ENCODE measurements at regions not wholly inside any gene's neighbourhood (a gene's known extent, or its start where the extent isn't known, plus 50 kb on each side); places are given as distances from the start of the nearest gene placed in this dataset.
"Not testable (repeated sequence)": the region's sequence is repeated elsewhere in the genome, so short reads cannot be mapped to it uniquely, and the experiment has no call there.

DNA sequence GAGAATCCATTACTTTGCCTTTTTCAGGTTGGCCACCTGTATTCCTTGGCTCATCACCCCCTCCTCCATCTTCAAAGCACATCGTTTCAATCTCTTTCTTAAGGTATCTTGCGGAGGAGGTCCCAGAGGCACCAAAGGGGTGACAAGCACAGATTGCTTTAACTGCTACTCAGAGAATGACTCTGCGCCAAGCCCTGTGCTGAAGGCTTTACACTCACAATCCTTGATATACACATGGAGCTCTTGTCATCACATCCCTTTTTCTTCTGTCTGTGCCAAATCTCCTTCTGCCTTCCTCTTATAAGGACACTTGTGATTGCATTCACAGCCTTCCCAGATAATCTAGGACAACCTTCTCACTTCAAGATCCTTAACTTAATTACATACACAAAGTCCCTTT is 134.7 kb upstream of the MAMLD1 start:
- Mint-ChIP-seq H3K27ac (no peak overlapping the region), H3K4me3 (no peak overlapping the region), H3K9me3 (no peaks in the 10 kb centered on the region), H3K36me3 (no peaks in the 10 kb centered on the region), H3K27me3 (peaks cover 1% of the 10 kb centered on the region), H3K4me1 (ENCODE audit: low read depth) (no peaks in the 10 kb centered on the region)
- no peak for DNase-seq
- CTCF ChIA-PET, result no interaction called here
- POLR2A ChIA-PET, result no interaction called here
- intact Hi-C loops (cut with micrococcal nuclease), result no loop called here

DNA sequence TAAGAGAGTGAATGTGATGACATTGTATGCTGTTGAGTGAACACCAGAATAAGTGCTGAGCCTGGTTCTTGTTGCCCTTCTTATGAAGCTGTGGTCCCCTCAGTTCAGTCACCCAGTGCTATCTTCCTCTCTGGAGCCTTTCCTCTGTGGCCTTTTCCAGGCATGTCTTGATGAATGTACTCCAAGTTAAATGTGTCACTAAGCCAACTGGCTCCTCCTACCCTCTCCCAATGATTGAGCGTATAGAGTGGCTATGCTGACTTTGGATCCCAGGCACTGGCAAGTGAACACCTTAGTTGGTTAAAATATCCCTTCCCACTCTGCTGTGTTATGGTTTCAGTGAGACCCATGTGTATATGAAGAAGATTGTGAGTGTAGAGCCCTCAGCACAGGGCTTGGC is 134.1 kb upstream of the MAMLD1 start:
- intact Hi-C loops (cut with micrococcal nuclease), result no loop called here
- H3K4me1 Mint-ChIP-seq (ENCODE audit: low read depth), result no peaks in the 10 kb centered on the region
- no peak overlapping the region for H3K4me3 Mint-ChIP-seq
- no peaks in the 10 kb centered on the region for H3K36me3 Mint-ChIP-seq
- ChIA-PET CTCF (no interaction called here), POLR2A (no interaction called here)
- peaks cover 1% of the 10 kb centered on the region for H3K27me3 Mint-ChIP-seq
- H3K27ac Mint-ChIP-seq, result no peak overlapping the region
- no peak for DNase-seq
- H3K9me3 Mint-ChIP-seq, result no peaks in the 10 kb centered on the region

DNA sequence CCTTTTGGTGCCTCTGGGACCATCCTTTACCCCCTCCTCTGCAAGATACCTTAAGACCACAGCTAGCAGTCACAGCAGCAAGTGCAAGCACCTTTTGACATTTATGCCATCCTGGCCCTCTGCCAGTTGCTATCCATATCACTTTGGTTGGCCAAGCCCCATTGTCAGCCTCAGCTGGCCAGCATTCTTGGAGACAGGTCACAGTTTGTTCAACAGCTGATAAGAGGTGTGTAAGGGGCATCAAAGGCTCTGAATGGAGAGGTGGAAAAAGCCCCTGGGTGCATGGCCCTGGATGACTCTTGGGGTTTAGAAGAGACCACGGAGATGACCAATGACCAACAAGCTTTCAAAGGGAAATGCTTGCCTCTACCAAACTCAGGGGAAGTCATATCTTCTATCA is 133.6 kb upstream of the MAMLD1 start:
- H3K4me3 Mint-ChIP-seq, result no peak overlapping the region
- intact Hi-C loops (cut with micrococcal nuclease), result no loop called here
- H3K27me3 Mint-ChIP-seq, result peaks cover 1% of the 10 kb centered on the region
- H3K9me3 Mint-ChIP-seq, result no peaks in the 10 kb centered on the region
- H3K27ac Mint-ChIP-seq, result no peak overlapping the region
- CTCF ChIA-PET, result no interaction called here
- no peak for DNase-seq
- H3K4me1 Mint-ChIP-seq (ENCODE audit: low read depth), result no peaks in the 10 kb centered on the region
- POLR2A ChIA-PET, result no interaction called here
- H3K36me3 Mint-ChIP-seq, result no peaks in the 10 kb centered on the region

DNA sequence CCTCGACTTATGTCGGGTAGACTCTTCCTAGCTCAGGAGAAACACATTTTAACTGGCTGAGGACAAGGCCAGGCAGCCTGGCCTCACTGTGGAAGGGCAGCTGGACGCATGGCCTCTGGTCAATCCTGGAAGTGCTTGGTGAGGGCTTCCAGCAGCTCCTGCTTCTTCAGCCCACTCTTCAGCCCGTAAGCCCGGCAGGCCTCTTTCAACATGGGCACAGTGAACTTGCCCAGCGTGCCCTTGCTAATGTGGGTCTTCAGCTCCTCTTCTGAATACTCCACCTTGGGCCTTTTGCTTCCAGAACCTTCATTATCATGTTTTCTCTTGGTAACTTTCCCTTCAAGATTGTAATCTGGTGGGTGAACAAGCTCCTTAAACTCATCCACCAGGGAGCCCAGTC is 132.2 kb upstream of the MAMLD1 start:
- H3K36me3 Mint-ChIP-seq; H3K4me1 Mint-ChIP-seq (ENCODE audit: low read depth); POLR2A ChIA-PET; H3K9me3 Mint-ChIP-seq; intact Hi-C loops (cut with micrococcal nuclease); H3K27ac Mint-ChIP-seq; DNase-seq; CTCF ChIA-PET; H3K27me3 Mint-ChIP-seq; H3K4me3 Mint-ChIP-seq: not testable (repeated sequence)

DNA sequence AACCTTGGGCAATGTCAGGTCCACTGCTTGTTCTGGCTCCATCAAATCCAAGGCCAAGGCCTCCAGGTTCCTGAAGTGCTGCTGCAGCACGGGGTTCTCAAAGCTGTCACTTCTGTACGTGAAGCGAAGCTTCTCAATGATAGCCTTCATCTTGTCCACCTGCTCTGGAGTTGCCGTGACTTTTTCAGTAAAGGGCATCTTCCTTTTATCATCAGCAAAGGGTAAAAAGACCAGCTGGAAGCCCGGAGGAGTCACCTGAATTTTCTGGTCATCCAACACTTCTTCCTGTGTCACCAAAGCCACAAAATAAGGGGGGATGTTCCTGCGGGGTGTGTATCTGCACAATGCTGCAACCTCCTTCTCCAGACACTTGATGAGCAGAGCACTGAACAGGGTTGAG is 131.7 kb upstream of the MAMLD1 start:
- intact Hi-C loops (cut with micrococcal nuclease); H3K4me1 Mint-ChIP-seq (ENCODE audit: low read depth); H3K27ac Mint-ChIP-seq; H3K9me3 Mint-ChIP-seq; CTCF ChIA-PET; POLR2A ChIA-PET; H3K4me3 Mint-ChIP-seq; DNase-seq; H3K36me3 Mint-ChIP-seq; H3K27me3 Mint-ChIP-seq: not testable (repeated sequence)

DNA sequence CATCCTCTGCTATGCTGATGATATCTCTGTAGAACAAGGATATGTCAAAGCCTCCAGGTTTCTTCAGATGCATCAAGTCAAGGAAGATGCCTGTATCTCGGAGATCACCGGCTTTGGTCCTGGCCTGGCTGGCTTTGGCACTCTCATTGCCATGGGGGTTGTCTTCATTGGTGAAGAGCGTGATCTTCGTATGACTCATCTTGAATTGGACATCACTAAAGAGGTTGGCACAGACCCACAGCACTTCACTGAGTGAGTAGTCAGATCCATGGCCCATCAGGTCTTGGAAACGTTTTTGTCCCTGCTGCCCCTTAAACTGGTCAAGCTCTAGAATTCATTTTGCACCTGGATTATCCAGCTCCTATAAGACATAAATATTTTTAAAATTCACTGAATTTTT is 130.9 kb upstream of the MAMLD1 start:
- intact Hi-C loops (cut with micrococcal nuclease); DNase-seq; H3K27me3 Mint-ChIP-seq; H3K27ac Mint-ChIP-seq; H3K36me3 Mint-ChIP-seq; H3K4me3 Mint-ChIP-seq; CTCF ChIA-PET; H3K9me3 Mint-ChIP-seq; H3K4me1 Mint-ChIP-seq (ENCODE audit: low read depth); POLR2A ChIA-PET: not testable (repeated sequence)

DNA sequence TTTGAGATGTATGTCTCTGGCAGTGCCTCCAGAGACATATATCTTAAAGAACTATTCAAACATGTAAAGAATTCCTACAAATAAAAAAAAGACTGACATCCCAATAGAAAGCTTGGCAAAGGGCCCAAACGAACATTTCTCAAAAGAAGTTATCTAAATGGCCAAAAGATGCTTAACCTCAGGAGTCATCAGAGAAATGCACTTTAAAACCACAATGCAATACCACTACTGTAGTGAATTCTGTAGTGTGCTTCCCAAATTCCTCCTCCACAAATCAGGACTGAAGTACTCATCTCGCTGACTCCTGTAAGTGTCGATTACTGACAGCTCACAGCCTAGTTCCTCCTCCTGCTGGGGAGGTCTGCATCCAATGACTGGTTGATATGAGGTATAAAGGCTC is 129.0 kb upstream of the MAMLD1 start:
- no peak overlapping the region for H3K27ac Mint-ChIP-seq
- H3K4me1 Mint-ChIP-seq (ENCODE audit: low read depth), result no peaks in the 10 kb centered on the region
- H3K27me3 Mint-ChIP-seq, result peaks cover 1% of the 10 kb centered on the region
- CTCF ChIA-PET, result no interaction called here
- H3K4me3 Mint-ChIP-seq, result no peak overlapping the region
- H3K36me3 Mint-ChIP-seq, result no peaks in the 10 kb centered on the region
- H3K9me3 Mint-ChIP-seq, result no peaks in the 10 kb centered on the region
- no peak for DNase-seq
- intact Hi-C loops (cut with micrococcal nuclease), result no loop called here
- POLR2A ChIA-PET, result no interaction called here

DNA sequence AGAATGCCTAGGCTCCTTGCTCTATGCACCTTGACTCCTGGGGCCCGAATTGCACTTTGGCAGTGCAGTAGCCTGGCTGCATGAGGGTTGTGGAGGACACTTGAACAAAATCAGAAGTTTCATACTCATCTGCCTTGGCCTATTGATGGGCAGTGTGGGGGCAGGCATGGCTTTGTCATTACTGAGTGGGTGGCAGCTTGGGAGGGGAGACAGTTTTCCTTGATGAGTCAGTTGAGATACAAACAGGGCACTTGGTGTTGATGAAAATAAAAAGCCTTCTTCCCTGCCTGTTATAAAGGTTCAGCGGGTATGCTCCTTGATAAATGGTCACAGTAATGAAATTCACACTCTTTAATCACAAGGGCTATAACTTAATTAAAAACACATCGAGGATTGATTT is 126.8 kb upstream of the MAMLD1 start:
- POLR2A ChIA-PET, result no interaction called here
- no peaks in the 10 kb centered on the region for H3K27me3 Mint-ChIP-seq

DNA sequence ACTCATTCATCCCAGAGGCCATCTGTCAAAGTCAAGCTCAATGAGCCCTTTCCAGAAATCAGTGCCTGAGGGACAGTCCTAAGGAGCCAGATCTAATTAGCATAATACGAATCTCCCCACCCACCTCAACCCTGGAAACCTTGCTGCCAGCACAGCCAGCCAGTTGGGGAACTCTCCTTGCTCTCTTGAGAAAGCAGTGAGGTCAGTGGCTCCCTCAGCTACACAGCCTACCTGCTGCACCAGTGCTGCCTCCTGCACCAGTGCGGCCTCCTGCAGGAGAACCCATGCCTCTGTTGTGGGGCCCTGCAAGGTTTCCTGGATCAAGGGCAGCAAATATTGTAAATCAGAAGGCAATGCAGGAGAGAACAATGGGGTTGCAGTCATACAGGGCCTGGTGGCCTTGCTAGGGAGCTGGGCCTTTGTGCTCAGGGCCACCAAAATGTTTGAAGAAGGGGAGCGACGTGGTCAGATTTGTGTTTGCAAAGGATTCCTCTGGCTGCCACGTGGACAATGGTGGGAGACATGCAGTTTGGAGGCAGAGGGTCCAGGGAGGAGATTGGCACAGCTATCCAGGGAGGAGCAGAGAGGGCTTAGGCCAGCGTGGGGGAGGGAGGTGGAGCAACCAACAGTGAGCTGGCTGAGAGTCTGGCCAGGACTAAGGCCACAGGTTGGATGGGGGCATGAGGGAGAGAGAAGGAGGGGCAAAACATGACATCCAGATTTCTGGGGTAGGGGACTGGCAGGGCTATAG is 124.3 kb upstream of the MAMLD1 start:
- POLR2A ChIA-PET, result no interaction called here
- intact Hi-C loops (cut with micrococcal nuclease), result no loop called here
- H3K4me1 Mint-ChIP-seq (ENCODE audit: low read depth), result no peaks in the 10 kb centered on the region
- CTCF ChIA-PET, result no interaction called here
- no peak for DNase-seq
- H3K4me3 Mint-ChIP-seq, result no peak overlapping the region
- H3K9me3 Mint-ChIP-seq, result no peaks in the 10 kb centered on the region
- no peaks in the 10 kb centered on the region for H3K27me3 Mint-ChIP-seq
- no peak overlapping the region for H3K27ac Mint-ChIP-seq
- H3K36me3 Mint-ChIP-seq, result no peaks in the 10 kb centered on the region

More for the DNA sequence above, 126.8 kb upstream of the MAMLD1 start:
- Mint-ChIP-seq H3K4me3 (no peak overlapping the region), H3K27ac (no peak overlapping the region), H3K9me3 (no peaks in the 10 kb centered on the region), H3K36me3 (no peaks in the 10 kb centered on the region), H3K4me1 (ENCODE audit: low read depth) (no peaks in the 10 kb centered on the region)
- CTCF ChIA-PET, result no interaction called here
- intact Hi-C loops (cut with micrococcal nuclease), result no loop called here
- no peak for DNase-seq

DNA sequence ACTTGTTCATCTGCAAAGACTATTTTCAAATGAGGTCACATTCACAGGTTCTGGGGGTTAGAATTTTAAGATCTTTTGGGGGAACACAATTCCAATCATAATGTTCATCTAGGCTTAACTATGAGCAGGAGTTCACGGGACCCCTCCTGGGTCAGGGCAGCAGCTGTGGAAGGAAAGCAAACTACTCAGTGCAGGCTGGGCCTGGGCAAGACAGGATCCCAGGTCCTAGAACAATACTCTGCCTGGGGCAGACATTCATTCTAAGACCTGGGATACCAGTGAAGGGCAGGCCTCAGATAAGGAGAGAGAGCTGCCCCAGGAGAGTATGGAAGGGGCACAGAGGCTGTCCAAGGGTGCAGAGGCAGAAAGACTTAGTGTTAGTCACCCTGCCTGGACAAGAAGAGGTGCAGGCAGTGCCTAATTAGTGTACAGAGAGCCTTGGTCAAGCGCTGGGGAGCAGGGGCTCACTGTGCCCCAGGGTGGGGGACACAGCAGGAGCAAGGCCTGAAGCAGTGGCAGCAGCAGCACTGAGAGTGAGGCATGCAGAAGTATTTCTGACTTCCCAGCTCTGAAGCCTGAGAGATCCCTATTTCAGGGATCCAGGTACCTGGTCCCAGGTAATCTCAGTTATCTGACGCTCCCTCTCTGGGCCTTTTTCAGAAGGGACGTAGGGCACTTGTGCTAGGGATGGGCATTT is 123.0 kb upstream of the MAMLD1 start:
- POLR2A ChIA-PET, result no interaction called here
- CTCF ChIA-PET, result no interaction called here

DNA sequence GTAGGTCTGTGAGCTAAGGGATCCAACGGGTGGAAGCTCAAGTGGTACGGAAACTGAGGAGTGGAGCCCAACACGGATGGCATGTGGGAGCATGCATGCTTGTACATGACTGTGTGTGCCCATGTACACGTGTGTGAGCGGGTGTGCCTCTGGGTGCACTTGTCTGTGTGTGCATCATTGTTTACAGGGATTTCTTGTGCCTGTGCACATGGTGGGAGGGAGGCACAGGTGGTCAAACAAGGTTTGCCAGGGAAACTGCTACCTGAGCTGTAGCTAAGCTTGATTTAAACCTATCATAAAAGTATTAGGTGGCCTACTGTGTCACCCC is 122.5 kb upstream of the MAMLD1 start:
- no peak overlapping the region for H3K27ac Mint-ChIP-seq
- H3K4me1 Mint-ChIP-seq (ENCODE audit: low read depth), result no peaks in the 10 kb centered on the region
- CTCF ChIA-PET, result no interaction called here
- intact Hi-C loops (cut with micrococcal nuclease), result no loop called here
- no peak overlapping the region for H3K4me3 Mint-ChIP-seq
- no peaks in the 10 kb centered on the region for H3K36me3 Mint-ChIP-seq
- no peaks in the 10 kb centered on the region for H3K27me3 Mint-ChIP-seq
- no peak for DNase-seq
- POLR2A ChIA-PET, result no interaction called here
- no peaks in the 10 kb centered on the region for H3K9me3 Mint-ChIP-seq

More for the DNA sequence above, 123.0 kb upstream of the MAMLD1 start:
- intact Hi-C loops (cut with micrococcal nuclease), result no loop called here
- no peaks in the 10 kb centered on the region for H3K27me3 Mint-ChIP-seq
- H3K36me3 Mint-ChIP-seq, result no peaks in the 10 kb centered on the region
- H3K27ac Mint-ChIP-seq, result no peak overlapping the region
- no peak overlapping the region for H3K4me3 Mint-ChIP-seq
- DNase-seq, result no peak
- H3K4me1 Mint-ChIP-seq (ENCODE audit: low read depth), result no peaks in the 10 kb centered on the region
- no peaks in the 10 kb centered on the region for H3K9me3 Mint-ChIP-seq

DNA sequence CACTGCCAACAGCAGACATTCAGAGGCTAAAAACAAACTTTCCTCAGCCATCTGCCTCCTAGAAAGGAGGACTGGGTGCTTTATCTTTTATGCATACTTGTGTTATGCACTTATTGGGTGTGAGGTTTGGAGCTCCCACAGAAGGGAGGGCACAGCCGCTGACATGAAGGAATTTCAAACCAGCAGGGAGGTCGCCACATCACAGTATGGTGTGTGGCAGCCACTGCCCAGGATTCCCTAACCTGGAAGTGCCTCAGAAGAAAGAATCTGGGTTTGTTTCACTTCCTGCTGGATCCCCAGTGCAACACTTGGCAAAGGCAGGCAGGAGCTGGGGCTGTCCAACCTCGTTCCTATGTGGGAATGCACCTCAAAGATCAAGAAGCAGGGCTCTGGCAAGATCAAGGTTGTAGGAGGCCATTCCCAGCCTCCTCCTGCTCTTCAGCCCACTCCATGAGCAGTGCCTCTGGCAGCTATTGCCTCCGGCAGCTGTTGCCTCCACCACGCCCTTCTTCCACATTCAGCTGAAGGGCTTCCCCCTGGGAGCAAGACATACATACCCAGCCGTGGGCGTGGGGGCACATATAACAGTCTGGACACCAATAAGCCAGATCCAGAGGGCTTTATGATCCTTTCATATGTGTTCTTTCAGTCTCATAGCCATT is 109.0 kb upstream of the MAMLD1 start:
- H3K4me1 Mint-ChIP-seq (ENCODE audit: low read depth), result peaks cover 10% of the 10 kb centered on the region
- H3K4me3 Mint-ChIP-seq, result no peak overlapping the region
- POLR2A ChIA-PET, result no interaction called here
- CTCF ChIA-PET, result no interaction called here
- no peaks in the 10 kb centered on the region for H3K27me3 Mint-ChIP-seq
- no peak for DNase-seq
- intact Hi-C loops (cut with micrococcal nuclease), result no loop called here
- no peaks in the 10 kb centered on the region for H3K9me3 Mint-ChIP-seq
- no peak overlapping the region for H3K27ac Mint-ChIP-seq
- H3K36me3 Mint-ChIP-seq, result no peaks in the 10 kb centered on the region

DNA sequence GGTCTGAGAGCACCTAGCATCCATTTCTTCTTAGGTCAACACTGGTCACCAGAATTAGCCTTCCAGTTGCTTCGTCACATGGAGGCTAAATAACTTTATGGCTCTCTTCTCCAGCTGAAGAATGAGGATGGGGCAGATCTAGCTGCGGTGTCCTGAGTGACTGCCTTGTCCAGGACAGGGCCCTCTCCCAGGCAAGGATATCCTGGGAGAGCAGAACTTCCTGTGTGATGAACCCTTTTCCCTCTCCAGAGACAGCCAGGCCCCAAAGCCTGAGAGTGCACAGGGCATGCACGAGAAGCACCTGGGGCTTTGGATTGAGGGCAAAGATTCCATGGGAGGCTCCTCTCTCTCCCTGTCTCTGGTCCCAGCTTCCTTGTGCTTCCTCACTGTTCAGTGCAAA is 108.2 kb upstream of the MAMLD1 start:
- H3K4me1 Mint-ChIP-seq (ENCODE audit: low read depth), result peaks cover 10% of the 10 kb centered on the region
- no peaks in the 10 kb centered on the region for H3K27me3 Mint-ChIP-seq
- ChIA-PET CTCF (no interaction called here), POLR2A (no interaction called here)
- no peaks in the 10 kb centered on the region for H3K9me3 Mint-ChIP-seq
- no peak for DNase-seq
- intact Hi-C loops (cut with micrococcal nuclease), result no loop called here
- H3K27ac Mint-ChIP-seq, result no peak overlapping the region
- no peaks in the 10 kb centered on the region for H3K36me3 Mint-ChIP-seq
- no peak overlapping the region for H3K4me3 Mint-ChIP-seq
